ENCODE measurements at regions not wholly inside any gene's neighbourhood (a gene's known extent, or its start where the extent isn't known, plus 50 kb on each side); places are given as distances from the start of the nearest gene placed in this dataset.
"Not testable (repeated sequence)": the region's sequence is repeated elsewhere in the genome, so short reads cannot be mapped to it uniquely, and the experiment has no call there.

DNA sequence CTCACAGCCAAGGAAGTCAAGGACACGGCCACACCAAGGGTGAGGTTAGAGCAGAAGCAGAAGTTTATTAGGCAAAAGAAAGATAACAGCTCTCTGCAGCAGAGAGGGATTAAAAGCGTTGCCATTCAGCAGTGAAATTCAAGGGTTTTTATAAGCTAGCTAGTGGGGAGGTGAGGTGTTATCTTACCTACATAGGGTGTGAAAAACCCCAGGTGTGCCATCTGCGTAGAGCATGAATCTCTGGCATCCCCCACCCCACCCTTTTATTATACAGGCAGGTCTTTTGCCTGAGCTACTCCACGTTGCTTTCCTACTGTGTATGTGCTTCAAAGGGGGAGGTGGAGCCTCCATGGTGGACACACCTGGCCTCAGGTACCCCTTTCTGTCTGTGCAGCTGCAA, 135.4 kb downstream of the ARHGAP11B start:
- not testable (repeated sequence) for DNase-seq

- DNase-seq: not testable (repeated sequence)
Measured at GRCh38 chr15:30769390-30770124, 134.2 kb upstream of the FAN1 start.

GRCh38 chr15:30770759-30771158, 133.0 kb upstream of the FAN1 start:
- DNase-seq: no peak

GRCh38 chr15:30783019-30783418, 120.7 kb upstream of the FAN1 start:
- DNase-seq: no peak

DNA sequence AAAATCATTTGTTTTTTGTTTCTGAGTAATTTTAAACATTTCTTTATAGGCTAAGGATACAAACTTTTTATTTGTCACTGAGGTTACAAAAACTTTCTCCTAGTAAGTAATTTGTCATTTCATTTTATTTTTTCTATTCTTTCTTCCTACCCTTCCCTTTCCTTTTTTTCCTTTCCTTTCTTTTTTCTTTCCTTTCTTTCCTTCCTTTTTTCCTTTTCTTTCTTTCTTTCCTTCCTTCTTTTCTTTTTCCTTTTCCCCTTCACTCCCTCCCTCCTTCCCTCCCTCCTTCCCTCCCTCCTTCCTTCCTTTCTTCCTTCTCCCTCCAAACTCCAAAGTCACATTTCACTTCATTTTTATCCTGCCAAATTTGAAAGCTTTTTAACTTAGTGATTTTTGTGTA, 115.1 kb upstream of the FAN1 start:
- DNase-seq: no peak

- DNase-seq: no peak
Measured at GRCh38 chr15:30791239-30792175, 112.2 kb upstream of the FAN1 start.

DNA sequence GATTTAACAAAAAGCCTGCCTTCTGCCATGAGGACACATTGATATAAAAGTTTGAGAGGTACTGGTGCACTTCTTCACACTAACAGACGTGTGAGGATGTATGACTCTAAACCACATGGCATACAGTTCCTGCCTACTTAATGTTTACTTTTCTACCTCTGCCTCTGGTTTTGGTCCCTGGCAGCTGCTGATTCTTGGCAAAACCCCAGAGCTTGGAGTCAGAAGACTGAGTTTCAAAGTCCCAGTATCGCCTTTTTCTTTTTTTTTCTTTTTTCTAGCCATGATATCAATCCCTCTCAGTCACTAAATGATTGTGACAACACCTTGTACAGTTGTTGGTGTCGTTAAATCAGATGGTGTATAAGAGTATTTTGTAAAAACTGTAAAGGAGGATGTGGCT, 110.9 kb upstream of the FAN1 start:
- not testable (repeated sequence) for DNase-seq

DNA sequence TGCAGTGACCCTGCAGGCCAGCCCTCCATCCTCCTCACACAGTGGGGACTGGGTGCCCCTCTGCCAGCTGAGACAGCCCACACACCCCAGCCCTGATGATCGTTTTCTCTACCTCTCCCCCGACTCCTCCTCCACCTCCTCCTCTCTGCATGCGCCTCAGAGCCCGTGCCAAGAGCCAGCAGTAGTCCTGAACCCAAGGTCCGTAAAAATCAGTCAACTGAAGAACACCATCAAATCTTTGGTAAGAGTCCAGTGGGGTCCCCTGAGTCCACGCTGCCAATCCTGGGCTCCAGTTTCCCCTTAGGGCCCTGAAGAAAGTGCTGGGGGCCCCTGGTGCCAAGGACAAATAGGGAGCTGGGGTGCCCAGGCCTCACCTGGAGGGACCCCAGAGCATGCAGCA, 109.3 kb upstream of the FAN1 start:
- no peak for DNase-seq

GRCh38 chr15:30799565-30799964, 104.2 kb upstream of the FAN1 start:
- DNase-seq: not testable (repeated sequence)

DNA sequence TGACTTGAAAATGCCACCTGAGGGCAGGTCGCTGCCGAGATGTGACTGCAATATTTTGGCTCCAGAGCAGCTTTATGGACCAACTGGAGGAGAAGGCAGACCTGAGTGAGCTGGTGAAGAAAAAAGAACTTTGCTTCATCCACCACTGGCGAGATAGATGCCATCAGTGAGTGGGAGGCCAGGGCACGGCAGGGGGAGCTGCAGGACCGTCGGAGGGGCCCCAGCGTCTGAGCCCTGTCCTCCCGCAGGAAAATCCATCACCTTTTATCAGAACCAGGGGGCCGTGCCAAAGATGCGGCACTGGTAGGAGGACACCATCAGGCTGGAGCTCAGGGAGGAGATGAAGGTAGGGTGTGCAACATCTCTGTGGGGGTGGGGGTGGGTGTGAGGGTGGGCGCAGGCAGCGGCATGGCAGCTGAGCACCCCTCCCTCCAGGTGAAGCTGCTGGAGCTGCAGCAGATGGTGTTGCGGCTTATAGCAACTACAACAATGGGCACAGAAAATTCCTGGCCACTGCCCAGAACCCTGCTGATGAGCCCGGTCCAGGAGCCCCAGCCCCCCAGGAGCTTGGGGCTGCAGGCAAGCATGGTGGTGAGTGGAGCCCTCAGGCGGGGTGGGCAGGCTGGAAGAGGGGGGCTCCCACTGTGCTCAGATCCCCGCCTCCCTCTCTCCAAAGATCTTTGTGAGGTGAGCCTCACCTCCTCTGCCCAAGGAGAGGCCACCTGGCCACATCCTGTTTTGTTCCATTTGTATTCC, 102.4 kb upstream of the FAN1 start:
- DNase-seq: not testable (repeated sequence)

DNA sequence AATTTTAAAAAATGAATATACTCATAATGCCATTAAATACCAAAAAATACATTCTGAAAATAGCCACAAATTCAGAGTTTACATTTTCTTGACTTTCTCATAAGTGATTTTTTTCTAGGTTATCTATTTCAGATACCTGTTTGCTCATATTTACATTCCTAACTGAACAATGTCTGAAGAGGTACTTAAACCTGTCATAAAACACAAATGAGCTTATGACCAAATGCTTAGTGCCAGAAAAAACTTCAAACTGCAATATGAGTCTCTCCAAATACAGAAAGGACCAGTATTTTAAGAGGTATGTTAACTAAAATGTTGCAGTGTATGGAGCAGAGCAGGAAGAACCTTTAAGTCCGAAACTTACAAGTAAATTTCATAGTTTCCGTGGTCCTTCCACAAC, 101.7 kb upstream of the FAN1 start:
- peak; percentile 34 for DNase-seq

- not testable (repeated sequence) for DNase-seq
Measured at GRCh38 chr15:30803703-30804102, 100.0 kb upstream of the FAN1 start.

DNA sequence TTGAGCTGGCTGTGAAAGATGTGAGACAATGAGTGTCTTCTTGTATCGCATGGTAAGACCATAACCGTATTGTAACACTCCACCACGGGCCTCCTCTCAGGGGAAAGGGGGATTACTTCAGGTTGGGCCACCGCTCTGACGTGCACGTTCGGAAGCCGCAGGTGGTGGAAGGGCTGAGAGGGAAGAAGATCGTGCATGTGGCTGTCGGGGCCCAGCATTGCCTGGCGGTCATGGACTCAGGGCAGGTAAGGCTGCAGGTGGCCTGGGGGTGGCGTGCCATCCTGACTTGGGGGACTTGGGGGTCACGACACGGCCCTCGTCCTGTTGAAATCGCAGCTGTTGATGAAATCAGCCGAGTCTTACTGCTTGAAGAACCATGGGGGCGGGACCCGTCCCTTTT, 87.3 kb upstream of the FAN1 start:
- DNase-seq: no peak

DNA sequence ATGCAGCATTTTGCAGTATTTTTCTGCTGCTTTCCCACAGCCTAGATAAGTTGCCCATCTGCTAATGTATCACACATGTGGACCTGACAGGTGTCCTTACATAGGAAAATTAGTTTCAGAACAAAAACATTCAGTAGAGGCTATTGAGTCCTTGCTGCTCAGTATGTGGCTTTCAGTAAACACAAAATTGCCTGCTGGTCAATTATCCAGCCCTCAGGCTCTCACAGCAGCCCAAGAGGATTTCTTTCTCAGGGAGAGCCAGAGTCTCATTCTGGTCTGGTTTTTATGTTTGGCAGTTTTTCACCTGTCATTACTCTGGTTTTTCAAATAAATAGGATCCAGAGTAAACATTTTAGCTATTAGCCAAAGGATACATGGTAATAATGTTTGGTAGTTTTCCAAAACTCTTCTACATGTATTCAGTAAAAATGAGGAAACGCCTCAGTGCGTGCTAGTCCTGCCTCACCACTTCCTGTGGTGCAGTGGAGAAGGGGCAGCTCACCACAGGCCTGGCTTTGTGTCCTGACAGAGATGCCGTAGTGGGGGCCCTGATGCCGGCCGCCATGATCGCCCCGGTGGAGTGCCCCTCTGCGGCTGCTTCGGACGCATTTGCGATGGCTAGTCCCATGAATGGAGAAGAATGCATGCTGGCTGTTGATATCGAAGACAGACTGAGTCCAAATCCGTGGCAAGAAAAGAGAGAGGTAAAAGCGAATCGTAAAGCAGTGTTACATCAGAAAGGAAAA, 80.5 kb upstream of the FAN1 start:
- not testable (repeated sequence) for DNase-seq

DNA sequence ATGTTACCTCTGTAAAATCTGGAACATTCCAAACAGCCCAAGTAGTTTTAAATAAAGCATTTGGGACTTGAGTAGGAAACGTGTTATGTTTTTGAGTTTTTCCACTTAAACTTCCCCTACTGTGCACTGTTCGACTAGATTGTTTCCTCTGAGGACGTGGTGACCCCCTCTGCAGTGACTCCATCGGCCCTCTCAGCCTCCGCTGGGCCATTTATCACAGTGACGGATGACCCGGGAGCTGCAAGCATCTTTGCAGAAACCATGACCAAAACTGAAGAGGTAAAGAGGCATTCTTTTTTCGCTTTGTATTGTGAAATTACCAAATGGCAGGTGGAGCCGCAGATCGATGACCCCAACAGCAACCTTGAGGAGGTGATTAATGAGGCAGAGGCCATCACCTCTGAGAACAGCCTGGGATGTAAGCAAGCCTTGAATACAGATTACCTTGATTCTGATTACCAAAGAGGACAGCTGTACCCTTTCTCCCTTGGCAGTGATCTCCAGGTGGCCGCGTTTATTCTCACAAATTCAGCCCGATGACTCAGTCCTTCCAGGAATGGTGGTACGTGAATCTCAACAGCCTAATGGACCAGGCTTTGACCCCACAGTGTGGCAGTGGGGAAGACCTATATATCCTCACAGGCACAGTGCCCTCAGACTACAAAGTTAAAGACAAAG, 79.1 kb upstream of the FAN1 start:
- DNase-seq: peak; percentile 36

DNA sequence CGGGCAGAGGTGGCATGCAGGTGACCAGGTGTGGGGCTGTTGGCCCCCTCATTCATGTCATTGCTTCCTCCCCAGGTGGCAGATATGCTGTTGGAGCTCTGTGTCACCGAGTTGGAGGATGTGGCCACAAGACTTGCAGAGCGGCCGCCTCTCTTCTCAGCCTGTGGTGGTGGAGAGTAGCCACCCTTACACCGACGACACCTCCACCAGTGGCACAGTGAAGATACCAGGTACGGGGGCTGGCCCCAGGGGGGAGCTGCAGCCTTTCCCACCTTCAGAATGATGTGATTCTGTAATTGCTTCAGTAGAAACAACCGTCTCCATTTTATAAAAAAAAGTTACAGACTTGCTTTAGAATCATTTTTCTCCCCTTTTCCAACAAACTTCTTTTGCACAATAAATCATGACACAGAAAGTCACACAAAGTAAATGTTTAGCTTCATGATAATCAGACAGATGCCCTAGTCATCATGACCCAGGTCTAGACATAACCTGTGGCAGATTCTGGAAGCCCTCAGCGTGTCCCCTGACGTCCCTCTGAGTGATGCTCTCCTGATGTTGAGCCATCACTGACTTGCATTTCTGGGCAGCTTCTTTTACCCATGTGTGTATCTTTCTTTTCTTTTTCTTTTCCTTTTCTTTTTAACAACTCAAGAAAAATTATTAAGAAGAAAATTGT, 76.0 kb upstream of the FAN1 start:
- DNase-seq: no peak

- DNase-seq: not testable (repeated sequence)
Measured at GRCh38 chr15:30828304-30828639, 75.4 kb upstream of the FAN1 start.

DNA sequence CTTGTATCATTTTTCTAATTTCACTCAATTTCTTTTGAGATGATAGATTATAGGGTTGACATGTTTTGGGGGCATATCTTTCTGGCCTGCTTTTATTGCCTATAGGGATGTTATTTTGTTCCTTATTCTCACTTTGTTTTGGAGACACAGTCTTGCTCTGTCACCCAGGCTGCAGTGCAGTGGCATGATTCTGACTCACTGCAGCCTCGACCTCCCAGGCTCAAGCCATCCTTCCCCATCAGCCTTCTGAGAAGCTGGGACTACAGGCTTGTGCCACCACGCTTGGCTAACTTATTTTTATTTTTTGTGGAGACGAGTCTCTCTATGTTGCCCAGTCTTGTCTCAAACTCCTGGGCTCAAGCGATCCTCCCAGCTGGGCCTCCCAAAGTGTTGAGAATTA, 72.8 kb upstream of the FAN1 start:
- no peak for DNase-seq

GRCh38 chr15:30833379-30833778, 70.3 kb upstream of the FAN1 start:
- DNase-seq: not testable (repeated sequence)

DNA sequence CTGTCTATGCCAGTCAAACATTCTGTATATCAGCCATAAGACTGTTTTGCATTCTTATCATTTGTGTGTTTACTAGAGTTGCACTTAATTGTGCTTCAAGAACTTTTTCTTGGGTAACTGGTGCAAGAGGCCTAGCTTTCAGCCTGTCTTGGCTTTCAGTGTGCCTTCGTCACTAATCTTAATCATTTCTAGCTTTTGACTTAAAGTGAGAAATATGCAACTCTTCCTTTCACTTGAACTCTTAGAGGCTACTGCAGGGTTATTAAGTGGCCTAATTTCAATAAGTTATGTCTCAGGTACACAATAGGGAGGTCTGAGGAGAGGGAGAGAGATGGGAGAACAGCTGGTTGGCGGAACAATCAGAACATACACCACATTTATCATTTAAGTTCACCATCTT, 62.1 kb upstream of the FAN1 start:
- not testable (repeated sequence) for DNase-seq

DNA sequence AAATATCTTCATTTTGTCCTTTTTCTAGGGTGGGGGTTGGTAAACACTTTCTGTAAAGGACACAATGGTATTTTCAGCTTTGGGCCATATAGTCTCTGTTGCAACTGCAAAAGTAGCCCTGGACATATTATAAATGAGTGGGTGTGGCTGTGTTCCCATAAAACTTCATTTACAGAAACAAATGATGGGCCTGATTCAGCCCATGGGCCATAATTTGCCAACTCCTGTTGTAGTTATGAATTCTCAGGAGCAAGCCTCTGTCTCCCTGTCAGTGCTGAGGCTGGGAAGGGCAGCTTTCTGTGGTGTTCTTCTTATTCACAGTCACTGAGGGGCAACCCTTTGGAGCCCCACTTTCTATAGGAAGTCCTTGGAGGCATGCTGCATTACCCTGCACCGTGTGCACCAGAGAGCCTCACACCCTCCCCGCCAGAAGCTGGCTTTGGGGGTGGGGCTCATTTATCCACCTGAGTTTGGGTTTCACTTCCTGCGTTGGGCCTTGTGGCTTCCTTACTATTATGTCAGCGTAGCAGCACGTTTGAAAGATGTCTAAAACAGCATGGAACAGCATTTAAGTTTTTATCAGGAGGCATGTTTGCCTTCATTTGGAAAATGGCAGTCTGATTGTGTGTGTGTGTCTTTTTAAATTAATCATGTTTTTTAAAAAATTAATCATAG, 60.8 kb upstream of the FAN1 start:
- not testable (repeated sequence) for DNase-seq

Data from NCI-H187 treated with DMSO at 0.1 percent for 48 hours (cell line).